K562 (cell line): ENCODE measurements at regions not wholly inside any gene's neighbourhood (a gene's known extent, or its start where the extent isn't known, plus 50 kb on each side); places are given as distances from the start of the nearest gene placed in this dataset.
"Not testable (repeated sequence)": the region's sequence is repeated elsewhere in the genome, so short reads cannot be mapped to it uniquely, and the experiment has no call there.

Experiments
- ATAC-seq: fragments of 200-7000 bp; cut with Tn5 transposase; 3 replicates; pipeline ENCODE4 v1.9.1; 2020; ENCODE audit warnings: moderate library complexity
- BruUV-seq: library from RNA; stranded (reverse); fragments of 400-500 nt; replicated peaks from 2 replicates; lab custom pipeline; 2021; lab: Mats Ljungman, UMichigan
- CTCF ChIA-PET: fragments of 300-600 bp; formaldehyde crosslinking; extraction: SDS; loops from one replicate; lab custom pipeline; 2021; ENCODE audit warnings: low intra/inter-chr PET ratio; lab: Yijun Ruan, JAX
- POLR2A ChIA-PET: fragments of 300-600, 350-650 bp; sonication (Branson Sonifier 250); formaldehyde crosslinking; extraction: SDS; loops from one replicate; lab custom pipeline; 2021; ENCODE audit warnings: antibody characterized with exemption, inconsistent platforms; lab: Yijun Ruan, JAX
- DNase-seq, 4 experiments: peaks; one replicate each; pipeline versions ENCODE4 v3.0.0 to v3.0.0-alpha.2; 2011 to 2018; ENCODE audit warnings: low spot score in 3 of 4, mixed read lengths in 3 of 4; ENCODE audit errors: extremely low read depth in 1 of 4
- FAIRE-seq: peaks from 2 replicates; lab custom pipeline; 2011; peaks lifted over from hg19 to GRCh38; lab: Jason Lieb, UNC
- H2AFZ ChIP-seq: 2 replicates; pipeline ENCODE4 v1.6.0; 2011; ENCODE audit warnings: low read depth, low read length, control low read depth, inconsistent platforms
- H3K27ac ChIP-seq: fragments of 200-600 bp; 3 replicates; pipeline ENCODE4 v1.8.0; 2011; ENCODE audit warnings: low read depth, mild to moderate bottlenecking, control low read depth, inconsistent platforms, low read length, moderate library complexity, mixed read lengths; ENCODE audit errors: extremely low read depth
- H3K27me3 ChIP-seq, 2 experiments: fragments of 300-600 bp in 1 of 2; 2 replicates in 1 of 2; 3 replicates in 1 of 2; pipeline versions ENCODE4 v1.6.0 to v1.8.0; 2011; ENCODE audit warnings: inconsistent platforms in 2 of 2, low read length in 2 of 2, mild to moderate bottlenecking in 1 of 2, mixed read lengths in 1 of 2, moderate library complexity in 1 of 2; ENCODE audit not compliant: control insufficient read depth in 2 of 2, insufficient read depth in 2 of 2
- H3K36me3 ChIP-seq: fragments of 300-600 bp; 3 replicates; pipeline ENCODE4 v1.8.0; 2011; ENCODE audit warnings: mild to moderate bottlenecking, low read length, inconsistent platforms; ENCODE audit not compliant: control insufficient read depth, insufficient read depth
- H3K4me1 ChIP-seq, 2 experiments: fragments of 200-600 bp in 1 of 2; replicated peaks in 1 of 2; 2 replicates in 1 of 2; 3 replicates in 1 of 2; pipeline versions ENCODE4 v1.5.1 to v1.8.0; 2011; ENCODE audit warnings: inconsistent platforms in 2 of 2, low read length in 2 of 2, mild to moderate bottlenecking in 1 of 2, mixed read lengths in 1 of 2, moderate library complexity in 1 of 2; ENCODE audit not compliant: control insufficient read depth in 2 of 2, insufficient read depth in 2 of 2
- H3K4me2 ChIP-seq: 2 replicates; pipeline ENCODE4 v1.6.1; 2011; ENCODE audit warnings: low read length, control low read depth, inconsistent platforms, mixed read lengths; ENCODE audit not compliant: insufficient read depth
- H3K4me3 ChIP-seq: fragments of 200-600 bp; sonication (generic), shearing (Covaris generic); 2 replicates; pipeline ENCODE4 v1.5.1; 2016; ENCODE audit warnings: control low read depth, inconsistent platforms
- H3K79me2 ChIP-seq: fragments of 200-600 bp; 3 replicates; pipeline ENCODE4 v1.8.0; 2011; ENCODE audit warnings: low read length, inconsistent platforms; ENCODE audit not compliant: control insufficient read depth, insufficient read depth
- H3K9ac ChIP-seq, 2 experiments: 2 replicates each; pipeline versions ENCODE4 v1.6.0 to v1.6.1; 2011; ENCODE audit warnings: low read depth in 2 of 2, low read length in 2 of 2, control low read depth in 1 of 2, inconsistent platforms in 1 of 2, mild to moderate bottlenecking in 1 of 2, mixed read lengths in 1 of 2; ENCODE audit not compliant: insufficient read depth in 1 of 2
- H3K9me1 ChIP-seq: one replicate; pipeline ENCODE4 v1.6.0; 2011; ENCODE audit warnings: inconsistent platforms, mild to moderate bottlenecking, low read length, moderate library complexity; ENCODE audit not compliant: control insufficient read depth, insufficient read depth
- H3K9me3 ChIP-seq: replicated peaks from 2 replicates; pipeline ENCODE4 v1.5.1; 2011; ENCODE audit warnings: low read depth, low read length, inconsistent platforms; ENCODE audit not compliant: control insufficient read depth, insufficient read depth
- H4K20me1 ChIP-seq: replicated peaks from 2 replicates; pipeline ENCODE4 v1.6.1; 2011; ENCODE audit warnings: low read length, inconsistent platforms, mixed read lengths; ENCODE audit not compliant: control insufficient read depth, insufficient read depth
- ARNT ChIP-seq, 2 experiments: fragments of 450-650 bp; IDR thresholded peaks; 2 replicates each; pipeline ENCODE4 v1.6.1; 2016; ENCODE audit warnings: mild to moderate bottlenecking in 1 of 2
- MAFG ChIP-seq: fragments of 450-650 bp; conservative IDR thresholded peaks from 2 replicates; pipeline ENCODE4 v1.6.1; 2016; ENCODE audit warnings: missing genetic modification characterization, missing compliant biosample characterization
- SP1 ChIP-seq: sonication (generic); formaldehyde crosslinking; IDR thresholded peaks from 2 replicates; pipeline ENCODE4 v1.8.1; 2022; ENCODE audit warnings: mild to moderate bottlenecking, missing genetic modification reagents
- ZNF589 ChIP-seq: fragments of 200-800 bp; sonication (Bioruptor generic); IDR thresholded peaks from 2 replicates; pipeline ENCODE4 v1.6.1; 2016; ENCODE audit warnings: low read depth, missing genetic modification characterization, missing compliant biosample characterization
- ZNF76 ChIP-seq: fragments of 250-450 bp; sonication (Bioruptor Pico); IDR thresholded peaks from 2 replicates; pipeline ENCODE4 v1.4.0; 2020; ENCODE audit warnings: mild to moderate bottlenecking, moderate library complexity, borderline replicate concordance
- WGBS: fragments of 100-300 bp; shearing (Covaris generic); methylation state at CpG from one replicate; pipeline ENCODE4 v1.1.6; 2016; ENCODE audit warnings: low coverage, mixed read lengths; ENCODE audit not compliant: insufficient coverage; ENCODE audit errors: missing lambda C conversion rate; 5-methylcytosine and 5-hydroxymethylcytosine counted together
- in situ Hi-C: fragments of 300-500 bp; cut with MboI; formaldehyde crosslinking; loops from 4 replicates; pipeline ENCODE4 v1.15.0; 2018; ENCODE audit warnings: inconsistent platforms, mixed read lengths
- intact Hi-C: fragments of 100-400 bp; cut with micrococcal nuclease; formaldehyde crosslinking; loops from 2 replicates; pipeline ENCODE4 v1.14.2; 2022

GRCh38 chr7:19900118-19900517 is 126.7 kb upstream of the TMEM196 start:
- no peak overlapping the region for H3K4me2 ChIP-seq
- no peak overlapping the region for H3K9ac ChIP-seq
- no peak overlapping the region for H3K27ac ChIP-seq
- no peak overlapping the region for H2AFZ ChIP-seq
- ChIA-PET CTCF (no interaction called here), POLR2A (no interaction called here)
- FAIRE-seq = no peak
- H3K4me3 ChIP-seq = no peak overlapping the region
- H3K36me3 ChIP-seq = no peaks in the 10 kb centered on the region
- H3K9me3 ChIP-seq = no peaks in the 10 kb centered on the region
- DNase-seq = no peak
- no peaks in the 10 kb centered on the region for H4K20me1 ChIP-seq
- H3K27me3 ChIP-seq = no peaks in the 10 kb centered on the region
- TF ChIP-seq ARNT (IDR thresholded peaks at IDR 0.05) = no peak
- H3K79me2 ChIP-seq = no peaks in the 10 kb centered on the region
- in situ Hi-C loops = no loop called here
- no TSS peak for BruUV-seq
- no peaks in the 10 kb centered on the region for H3K4me1 ChIP-seq
- no peak for ATAC-seq
- no peaks in the 10 kb centered on the region for H3K9me1 ChIP-seq
- intact Hi-C loops = no loop called here

DNA sequence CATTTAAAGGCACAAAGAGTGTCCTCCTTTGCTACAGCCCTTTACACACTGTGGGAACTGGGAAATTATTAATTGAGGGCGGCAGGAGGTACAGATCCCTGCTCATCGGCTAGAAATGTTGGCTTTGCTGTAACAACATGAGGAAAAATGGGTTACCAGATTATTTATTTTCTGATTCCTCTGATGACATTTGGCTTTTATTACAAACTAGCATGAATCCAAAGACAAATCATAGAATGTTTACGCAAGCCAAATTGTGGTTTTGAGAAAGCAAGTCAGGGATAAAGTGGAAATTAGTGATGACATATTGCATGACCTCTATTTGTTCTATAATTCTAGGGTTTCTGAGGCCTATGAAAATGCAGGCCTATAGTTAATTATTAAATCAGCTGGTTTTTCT is 126.1 kb upstream of the TMEM196 start:
- H2AFZ ChIP-seq = no peak overlapping the region
- H3K27me3 ChIP-seq = no peaks in the 10 kb centered on the region
- no peaks in the 10 kb centered on the region for H3K9me3 ChIP-seq
- H3K79me2 ChIP-seq = no peaks in the 10 kb centered on the region
- ATAC-seq (no peak), DNase-seq (no peak), FAIRE-seq (no peak)
- whole genome bisulfite sequencing = 11% methylated on average over 3 of the region's 3 CpGs
- CTCF ChIA-PET = no interaction called here
- in situ Hi-C loops (no loop called here), intact Hi-C loops (no loop called here)
- POLR2A ChIA-PET = no interaction called here
- no peaks in the 10 kb centered on the region for H3K36me3 ChIP-seq
- no peaks in the 10 kb centered on the region for H4K20me1 ChIP-seq
- TF ChIP-seq SP1 (CRISPR knock-in tag) = no peak
- TF ChIP-seq ZNF76 (CRISPR knock-in tag) = no peak
- TF ChIP-seq MAFG = no peak
- TF ChIP-seq ZNF589 (CRISPR knock-in tag) = no peak
- H3K9me1 ChIP-seq = no peaks in the 10 kb centered on the region
- H3K4me2 ChIP-seq = no peak overlapping the region
- no peak overlapping the region for H3K27ac ChIP-seq
- BruUV-seq = no TSS peak
- no peak overlapping the region for H3K9ac ChIP-seq
- H3K4me1 ChIP-seq = no peaks in the 10 kb centered on the region
- H3K4me3 ChIP-seq = no peak overlapping the region

- H3K9me3 ChIP-seq, H2AFZ ChIP-seq, H3K9ac ChIP-seq, H3K27ac ChIP-seq, intact Hi-C loops, H3K4me1 ChIP-seq, H3K79me2 ChIP-seq, DNase-seq, CTCF ChIA-PET, POLR2A ChIA-PET, H3K4me3 ChIP-seq, ATAC-seq, H3K9me1 ChIP-seq, H3K27me3 ChIP-seq, BruUV-seq, H4K20me1 ChIP-seq, in situ Hi-C loops, H3K4me2 ChIP-seq, H3K36me3 ChIP-seq, FAIRE-seq: not testable (repeated sequence)
- WGBS = 2% methylated on average over 11 of the region's 11 CpGs
These were observed 109.5 kb upstream of the TMEM196 start for GRCh38 chr7:19882893-19883292.
